ENCODE measurements at regions not wholly inside any gene's neighbourhood (a gene's known extent, or its start where the extent isn't known, plus 50 kb on each side); places are given as distances from the start of the nearest gene placed in this dataset.

GRCh38 chr6:99850841-99851240 is 143.2 kb downstream of the MCHR2 start:
- CTCF ChIA-PET = no interaction called here
- TF ChIP-seq, protein P1, sequence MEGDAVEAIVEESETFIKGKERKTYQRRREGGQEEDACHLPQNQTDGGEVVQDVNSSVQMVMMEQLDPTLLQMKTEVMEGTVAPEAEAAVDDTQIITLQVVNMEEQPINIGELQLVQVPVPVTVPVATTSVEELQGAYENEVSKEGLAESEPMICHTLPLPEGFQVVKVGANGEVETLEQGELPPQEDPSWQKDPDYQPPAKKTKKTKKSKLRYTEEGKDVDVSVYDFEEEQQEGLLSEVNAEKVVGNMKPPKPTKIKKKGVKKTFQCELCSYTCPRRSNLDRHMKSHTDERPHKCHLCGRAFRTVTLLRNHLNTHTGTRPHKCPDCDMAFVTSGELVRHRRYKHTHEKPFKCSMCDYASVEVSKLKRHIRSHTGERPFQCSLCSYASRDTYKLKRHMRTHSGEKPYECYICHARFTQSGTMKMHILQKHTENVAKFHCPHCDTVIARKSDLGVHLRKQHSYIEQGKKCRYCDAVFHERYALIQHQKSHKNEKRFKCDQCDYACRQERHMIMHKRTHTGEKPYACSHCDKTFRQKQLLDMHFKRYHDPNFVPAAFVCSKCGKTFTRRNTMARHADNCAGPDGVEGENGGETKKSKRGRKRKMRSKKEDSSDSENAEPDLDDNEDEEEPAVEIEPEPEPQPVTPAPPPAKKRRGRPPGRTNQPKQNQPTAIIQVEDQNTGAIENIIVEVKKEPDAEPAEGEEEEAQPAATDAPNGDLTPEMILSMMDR (IDR thresholded peaks at IDR 0.05; ENCODE audit: unreplicated experiment) = no peak
- Mint-ChIP-seq H3K4me1 (ENCODE audit: low read depth, unreplicated experiment) (no peaks in the 10 kb centered on the region), H3K27me3 (ENCODE audit: unreplicated experiment) (peaks cover 55% of the 10 kb centered on the region), H3K4me3 (ENCODE audit: low read depth, unreplicated experiment) (no peak overlapping the region), H3K27ac (ENCODE audit: unreplicated experiment) (no peak overlapping the region), H3K9me3 (ENCODE audit: low read depth, unreplicated experiment) (no peaks in the 10 kb centered on the region), H3K36me3 (ENCODE audit: insufficient read depth, unreplicated experiment) (no peaks in the 10 kb centered on the region)
- no TSS peak for BruUV-seq (replicated peaks)
- DNase-seq = no peak
- intact Hi-C loops (cut with micrococcal nuclease; ENCODE audit: unreplicated experiment) = no loop called here

DNA sequence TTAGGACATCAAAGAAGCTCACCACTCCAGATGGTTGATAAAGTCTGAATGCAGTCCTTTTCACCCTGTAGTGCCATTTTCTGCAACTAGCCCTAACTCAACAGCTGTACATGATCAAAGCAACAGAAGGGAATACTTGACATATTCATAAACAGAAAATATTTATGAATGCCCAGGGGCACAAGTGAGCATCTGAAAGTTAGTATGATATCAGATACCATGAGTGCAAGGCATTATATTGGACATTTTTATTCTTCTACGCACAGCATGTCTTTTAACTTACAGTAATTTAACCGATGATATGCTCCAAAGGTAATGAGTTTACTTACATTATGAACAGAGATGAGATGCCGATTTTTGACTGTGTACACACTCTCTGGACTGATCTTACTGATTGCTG is 142.0 kb downstream of the MCHR2 start:
- no peak overlapping the region for H3K4me3 Mint-ChIP-seq (ENCODE audit: low read depth, unreplicated experiment)
- H3K27ac Mint-ChIP-seq (ENCODE audit: unreplicated experiment) = no peak overlapping the region
- no peak for DNase-seq
- H3K36me3 Mint-ChIP-seq (ENCODE audit: insufficient read depth, unreplicated experiment) = no peaks in the 10 kb centered on the region
- TF ChIP-seq, protein P1 (IDR thresholded peaks at IDR 0.05; ENCODE audit: unreplicated experiment) = no peak
- no peaks in the 10 kb centered on the region for H3K4me1 Mint-ChIP-seq (ENCODE audit: low read depth, unreplicated experiment)
- H3K9me3 Mint-ChIP-seq (ENCODE audit: low read depth, unreplicated experiment) = no peaks in the 10 kb centered on the region
- no TSS peak for BruUV-seq (replicated peaks)
- H3K27me3 Mint-ChIP-seq (ENCODE audit: unreplicated experiment) = peaks cover 67% of the 10 kb centered on the region
- intact Hi-C loops (cut with micrococcal nuclease; ENCODE audit: unreplicated experiment) = no loop called here
- CTCF ChIA-PET = no interaction called here

DNA sequence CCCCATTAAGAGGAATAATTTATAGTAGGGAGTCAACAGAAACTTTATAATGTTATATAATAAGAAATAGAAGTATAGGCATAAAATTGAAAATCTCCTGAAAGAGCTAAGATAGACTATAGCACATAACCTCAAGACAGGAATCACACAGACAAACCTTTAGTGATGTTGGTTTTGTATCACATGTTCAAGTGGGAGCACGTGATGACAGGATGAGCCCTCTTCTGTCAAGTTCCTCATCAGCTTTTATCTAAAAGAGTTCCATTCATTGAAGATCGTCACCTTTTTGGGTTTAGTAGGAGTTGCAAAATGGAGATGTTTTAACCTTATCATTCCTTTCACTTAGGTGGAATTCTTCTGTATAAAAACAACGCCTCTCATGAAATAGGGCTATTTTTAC is 127.0 kb downstream of the MCHR2 start:
- no TSS peak for BruUV-seq (replicated peaks)
- CTCF ChIA-PET = interaction anchor here (1.0 to 1.5 kb wide), 2 partner anchors 14 to 230 kb away, joined by 3 to 4 read pairs; no protein-coding TSS in a partner anchor
- H3K36me3 Mint-ChIP-seq (ENCODE audit: insufficient read depth, unreplicated experiment) = no peaks in the 10 kb centered on the region
- no peak overlapping the region for H3K4me3 Mint-ChIP-seq (ENCODE audit: low read depth, unreplicated experiment)
- no peak overlapping the region for H3K27ac Mint-ChIP-seq (ENCODE audit: unreplicated experiment)
- TF ChIP-seq, protein P1 (IDR thresholded peaks at IDR 0.05; ENCODE audit: unreplicated experiment) = no peak
- H3K27me3 Mint-ChIP-seq (ENCODE audit: unreplicated experiment) = peaks cover 25% of the 10 kb centered on the region
- no peaks in the 10 kb centered on the region for H3K4me1 Mint-ChIP-seq (ENCODE audit: low read depth, unreplicated experiment)
- no peak for DNase-seq
- intact Hi-C loops (cut with micrococcal nuclease; ENCODE audit: unreplicated experiment) = loop anchor here (10.0 kb wide), 1 partner anchor 798 kb away; no protein-coding TSS in a partner anchor
- H3K9me3 Mint-ChIP-seq (ENCODE audit: low read depth, unreplicated experiment) = no peaks in the 10 kb centered on the region

- Mint-ChIP-seq H3K36me3 (ENCODE audit: insufficient read depth, unreplicated experiment) (no peaks in the 10 kb centered on the region), H3K27me3 (ENCODE audit: unreplicated experiment) (peaks cover 25% of the 10 kb centered on the region), H3K27ac (ENCODE audit: unreplicated experiment) (no peak overlapping the region), H3K4me1 (ENCODE audit: low read depth, unreplicated experiment) (no peaks in the 10 kb centered on the region), H3K4me3 (ENCODE audit: low read depth, unreplicated experiment) (no peak overlapping the region), H3K9me3 (ENCODE audit: low read depth, unreplicated experiment) (no peaks in the 10 kb centered on the region)
- CTCF ChIA-PET = interaction anchor here (0.7 to 1.5 kb wide), 10 partner anchors 9 to 795 kb away, joined by 3 to 16 read pairs (median 4); no protein-coding TSS in a partner anchor
- intact Hi-C loops (cut with micrococcal nuclease; ENCODE audit: unreplicated experiment) = loop anchor here (1.0 to 10.0 kb wide), 4 partner anchors 37 to 797 kb away; no protein-coding TSS in a partner anchor
- DNase-seq = peak; percentile 83
- BruUV-seq (replicated peaks) = no TSS peak
- TF ChIP-seq, protein P1 (IDR thresholded peaks at IDR 0.05; ENCODE audit: unreplicated experiment) = peak; percentile 75
Measured at GRCh38 chr6:99868074-99868702, 125.8 kb downstream of the MCHR2 start.

Measured in Calu3 (cell line).